ENCODE measurements at regions not wholly inside any gene's neighbourhood (a gene's known extent, or its start where the extent isn't known, plus 50 kb on each side); places are given as distances from the start of the nearest gene placed in this dataset.

GRCh38 chrX:144896323-144896722 lies 351.0 kb upstream of the SPANXN1 start:
- TF ChIP-seq POLR2A (IDR thresholded peaks at IDR 0.05): no peak
- TF ChIP-seq, protein P1, sequence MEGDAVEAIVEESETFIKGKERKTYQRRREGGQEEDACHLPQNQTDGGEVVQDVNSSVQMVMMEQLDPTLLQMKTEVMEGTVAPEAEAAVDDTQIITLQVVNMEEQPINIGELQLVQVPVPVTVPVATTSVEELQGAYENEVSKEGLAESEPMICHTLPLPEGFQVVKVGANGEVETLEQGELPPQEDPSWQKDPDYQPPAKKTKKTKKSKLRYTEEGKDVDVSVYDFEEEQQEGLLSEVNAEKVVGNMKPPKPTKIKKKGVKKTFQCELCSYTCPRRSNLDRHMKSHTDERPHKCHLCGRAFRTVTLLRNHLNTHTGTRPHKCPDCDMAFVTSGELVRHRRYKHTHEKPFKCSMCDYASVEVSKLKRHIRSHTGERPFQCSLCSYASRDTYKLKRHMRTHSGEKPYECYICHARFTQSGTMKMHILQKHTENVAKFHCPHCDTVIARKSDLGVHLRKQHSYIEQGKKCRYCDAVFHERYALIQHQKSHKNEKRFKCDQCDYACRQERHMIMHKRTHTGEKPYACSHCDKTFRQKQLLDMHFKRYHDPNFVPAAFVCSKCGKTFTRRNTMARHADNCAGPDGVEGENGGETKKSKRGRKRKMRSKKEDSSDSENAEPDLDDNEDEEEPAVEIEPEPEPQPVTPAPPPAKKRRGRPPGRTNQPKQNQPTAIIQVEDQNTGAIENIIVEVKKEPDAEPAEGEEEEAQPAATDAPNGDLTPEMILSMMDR (IDR thresholded peaks at IDR 0.05): no peak

Measured in lower leg skin (tissue), 3 donors.